SU-DHL-6 (cell line): ENCODE measurements at regions not wholly inside any gene's neighbourhood (a gene's known extent, or its start where the extent isn't known, plus 50 kb on each side); places are given as distances from the start of the nearest gene placed in this dataset.

Experiments
- H2AFZ ChIP-seq: fragments of 200-600 bp; sonication (generic); 2 replicates; pipeline ENCODE4 v1.6.1; 2014; ENCODE audit warnings: low read depth, mild to moderate bottlenecking, moderate library complexity, mixed read lengths, antibody characterized with exemption, low read length; ENCODE audit not compliant: severe bottlenecking
- H3F3A ChIP-seq: fragments of 200-600 bp; shearing (Covaris generic); 2 replicates; pipeline ENCODE4 v1.6.0; 2016; ENCODE audit warnings: antibody characterized with exemption, mild to moderate bottlenecking; ENCODE audit not compliant: insufficient read depth
- H3K27ac ChIP-seq: fragments of 200-600 bp; sonication (generic); 2 replicates; pipeline ENCODE4 v1.5.1; 2016; ENCODE audit warnings: low read depth, mild to moderate bottlenecking, low read length, moderate library complexity, mixed read lengths
- H3K27me3 ChIP-seq: fragments of 200-600 bp; sonication (generic), shearing (Covaris generic); 2 replicates; pipeline ENCODE4 v1.6.0; 2014; ENCODE audit warnings: mild to moderate bottlenecking, low read length
- H3K36me3 ChIP-seq: fragments of 200-600 bp; sonication (generic); 2 replicates; pipeline ENCODE4 v1.6.1; 2014; ENCODE audit warnings: mild to moderate bottlenecking, low read length, mixed read lengths
- H3K4me2 ChIP-seq: fragments of 300-600, 200-600 bp; shearing (Covaris generic), sonication (generic); 2 replicates; pipeline ENCODE4 v1.6.0; 2014; ENCODE audit warnings: low read length, low read depth, mild to moderate bottlenecking; ENCODE audit not compliant: poor library complexity, severe bottlenecking
- H3K4me3 ChIP-seq: fragments of 200-600 bp; sonication (generic); 2 replicates; pipeline ENCODE4 v1.5.1; 2014; ENCODE audit warnings: antibody characterized with exemption, low read length, mild to moderate bottlenecking, mixed read lengths; ENCODE audit not compliant: insufficient read depth, poor library complexity, severe bottlenecking
- H3K79me2 ChIP-seq: fragments of 200-600 bp; sonication (generic); 2 replicates; pipeline ENCODE4 v1.6.1; 2014; ENCODE audit warnings: mild to moderate bottlenecking, low read length, moderate library complexity; ENCODE audit not compliant: insufficient read depth
- H3K9ac ChIP-seq: fragments of 200-600 bp; sonication (generic); 2 replicates; pipeline ENCODE4 v1.7.0; 2014; ENCODE audit warnings: mild to moderate bottlenecking, low read length
- H3K9me2 ChIP-seq: fragments of 200-600 bp; sonication (generic); replicated peaks from 2 replicates; pipeline ENCODE4 v1.6.1; 2014; ENCODE audit warnings: low read length; ENCODE audit not compliant: insufficient read depth
- H3K9me3 ChIP-seq: fragments of 200-600 bp; sonication (generic); 2 replicates; pipeline ENCODE4 v1.6.1; 2014; ENCODE audit warnings: low read length, mixed read lengths; ENCODE audit not compliant: insufficient read depth
- H4K20me1 ChIP-seq: fragments of 200-600 bp; sonication (generic); 2 replicates; pipeline ENCODE4 v1.6.1; 2014; ENCODE audit warnings: low read depth, mild to moderate bottlenecking, antibody characterized with exemption, low read length, moderate library complexity, mixed read lengths
- CTCF ChIP-seq: fragments of 200-600 bp; sonication (generic); IDR thresholded peaks from one replicate; pipeline ENCODE4 v1.5.1; 2017; ENCODE audit warnings: antibody characterized with exemption, mild to moderate bottlenecking, low read length, moderate library complexity; ENCODE audit not compliant: insufficient read depth, poor library complexity, severe bottlenecking
- EZH2phosphoT487 ChIP-seq: fragments of 200-600 bp; sonication (generic), shearing (Covaris generic); conservative IDR thresholded peaks from 2 replicates; pipeline ENCODE4 v1.6.1; 2018; ENCODE audit warnings: mild to moderate bottlenecking, antibody characterized with exemption, low read length, moderate library complexity, mixed read lengths

DNA sequence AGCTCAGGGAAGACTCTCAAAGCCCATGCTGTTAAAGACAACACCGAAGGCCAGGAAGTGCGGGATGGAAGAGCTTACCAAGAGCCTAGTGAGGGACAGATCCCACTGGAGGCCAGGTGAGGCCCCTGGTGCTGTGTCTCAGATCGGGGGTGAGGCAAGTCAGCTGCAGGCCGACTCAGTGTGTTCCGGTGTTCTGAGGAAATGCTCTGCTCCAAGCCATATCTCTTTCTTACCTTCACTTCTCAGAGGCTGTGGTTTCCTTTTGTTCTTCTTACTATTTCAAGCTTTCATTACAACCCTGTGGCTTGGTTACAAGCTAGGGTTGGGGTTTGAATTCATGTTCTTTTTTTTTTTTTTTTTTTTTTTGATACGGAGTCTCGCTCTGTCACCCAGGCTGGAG lies 114.3 kb upstream of the ZFP64 start:
- Histone ChIP-seq H3K79me2 (no peaks in the 10 kb centered on the region), H3K9ac (no peak overlapping the region), H2AFZ (no peak overlapping the region), H4K20me1 (no peaks in the 10 kb centered on the region), H3K4me3 (no peak overlapping the region), H3K27ac (no peak overlapping the region), H3K36me3 (no peaks in the 10 kb centered on the region), H3K27me3 (no peaks in the 10 kb centered on the region), H3K9me3 (no peaks in the 10 kb centered on the region), H3K4me2 (no peak overlapping the region), H3K9me2 (no peaks in the 10 kb centered on the region), H3F3A (no peaks in the 10 kb centered on the region)
- TF ChIP-seq CTCF = no peak

DNA sequence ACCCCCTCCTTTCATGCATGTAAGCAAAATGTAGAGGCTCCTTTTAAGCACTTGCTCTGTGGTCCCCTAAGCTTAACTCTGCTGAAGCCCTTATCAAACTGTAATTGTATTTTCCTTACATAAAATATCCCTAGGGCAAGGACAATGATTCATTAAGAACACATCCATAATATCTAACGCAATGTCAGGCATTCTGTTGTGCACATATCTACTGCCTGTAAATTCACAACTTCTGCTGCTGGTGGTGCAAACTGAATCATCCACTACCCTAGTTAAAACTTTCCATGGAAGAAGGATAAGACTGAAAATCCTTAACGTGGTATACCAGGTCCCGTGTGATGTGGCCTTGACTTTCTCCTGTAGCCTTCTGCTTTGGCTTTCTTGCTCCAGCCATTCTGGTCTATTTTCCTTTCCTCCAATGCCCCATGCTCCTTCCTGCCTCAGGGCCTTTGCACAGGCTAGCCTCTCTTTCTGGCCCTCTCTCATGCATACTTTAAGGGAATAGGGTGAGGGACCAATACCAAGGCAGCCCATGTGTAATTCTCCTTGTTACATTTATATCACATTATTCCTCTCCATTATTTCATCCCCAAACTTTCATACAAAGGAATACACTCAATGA lies 113.6 kb upstream of the ZFP64 start:
- Histone ChIP-seq H4K20me1 (no peaks in the 10 kb centered on the region), H3K36me3 (no peaks in the 10 kb centered on the region), H3K79me2 (no peaks in the 10 kb centered on the region), H3K4me3 (no peak overlapping the region), H3K9ac (no peak overlapping the region), H3K9me2 (no peaks in the 10 kb centered on the region), H3K27me3 (no peaks in the 10 kb centered on the region), H3K4me2 (no peak overlapping the region), H2AFZ (no peak overlapping the region), H3K27ac (no peak overlapping the region), H3K9me3 (no peaks in the 10 kb centered on the region), H3F3A (no peaks in the 10 kb centered on the region)
- TF ChIP-seq CTCF (no peak), EZH2phosphoT487 (no peak)

DNA sequence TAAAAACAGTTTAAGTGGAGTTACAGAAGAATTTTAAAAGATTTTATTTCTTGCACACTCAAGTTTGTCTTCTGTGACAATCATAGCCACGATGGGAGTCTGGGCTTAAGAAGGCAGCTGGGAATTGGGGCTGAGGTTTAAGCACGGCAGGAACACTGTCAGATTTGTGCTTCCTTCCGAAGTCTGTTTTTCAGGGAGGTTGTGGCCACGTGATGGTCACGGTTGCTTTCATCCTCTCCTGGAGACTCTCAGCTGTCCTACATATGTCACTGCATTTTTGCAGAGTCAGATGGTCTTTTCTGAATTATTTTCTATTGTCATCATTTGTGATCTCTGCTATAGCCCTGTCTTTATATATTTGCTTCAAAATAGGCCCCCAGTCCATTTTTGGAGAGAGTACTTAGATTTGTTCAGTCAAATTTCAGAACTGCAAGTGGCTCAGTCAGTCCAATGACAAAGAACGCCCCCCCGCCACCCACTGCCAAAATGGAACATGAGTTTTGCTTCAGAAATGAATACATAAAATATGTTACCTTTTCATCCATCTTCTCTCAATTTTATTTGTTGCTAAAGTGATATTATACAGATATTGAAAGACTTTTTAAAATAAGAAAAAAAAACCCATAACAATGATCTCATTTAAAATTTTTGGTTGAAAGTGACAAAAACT lies 111.8 kb upstream of the ZFP64 start:
- TF ChIP-seq EZH2phosphoT487 = no peak
- TF ChIP-seq CTCF = no peak
- Histone ChIP-seq H3K9me3 (no peaks in the 10 kb centered on the region), H4K20me1 (no peaks in the 10 kb centered on the region), H3K79me2 (no peaks in the 10 kb centered on the region), H3F3A (no peaks in the 10 kb centered on the region), H3K36me3 (no peaks in the 10 kb centered on the region), H2AFZ (no peak overlapping the region), H3K4me2 (no peak overlapping the region), H3K27me3 (no peaks in the 10 kb centered on the region), H3K9ac (no peak overlapping the region), H3K27ac (no peak overlapping the region), H3K9me2 (no peaks in the 10 kb centered on the region), H3K4me3 (no peak overlapping the region)
